Peyer's patch (tissue), 4 donors: ENCODE measurements at regions not wholly inside any gene's neighbourhood (a gene's known extent, or its start where the extent isn't known, plus 50 kb on each side); places are given as distances from the start of the nearest gene placed in this dataset.

Experiments
- POLR2A ChIP-seq, 2 donors: fragments of 450-650 bp; IDR thresholded peaks; one replicate each; pipeline ENCODE4 v1.5.1; 2017; ENCODE audit warnings: antibody characterized with exemption in 2 of 2, mild to moderate bottlenecking in 2 of 2, moderate library complexity in 2 of 2
- TF ChIP-seq, protein P1 (sequence below), 6 experiments: fragments of 450-650 bp in 4 of 6; fragments of 200-600 bp in 2 of 6; sonication (generic) in 1 of 6; IDR thresholded peaks; one replicate each; pipeline ENCODE4 v1.5.1; 2017 to 2019; ENCODE audit warnings: antibody characterized with exemption in 6 of 6, mild to moderate bottlenecking in 3 of 6, moderate library complexity in 1 of 6

DNA sequence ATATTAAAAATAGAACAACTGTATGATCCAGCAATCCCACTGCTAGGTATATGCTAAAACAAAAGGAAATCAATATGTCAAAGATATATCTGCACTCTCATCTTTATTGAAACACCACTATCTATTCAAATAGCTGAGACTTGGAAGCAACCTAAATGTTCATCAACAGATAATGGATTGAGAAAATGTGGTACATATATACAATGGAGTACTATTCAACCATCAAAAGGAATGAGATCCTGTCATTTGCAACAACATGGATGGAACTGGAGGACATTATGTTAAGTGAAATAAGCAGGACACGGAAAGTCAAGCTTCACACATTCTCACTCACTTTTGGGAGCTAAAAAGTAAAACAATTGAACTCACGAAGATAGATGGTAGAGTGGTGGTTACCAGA, 610.1 kb upstream of the SEMA3D start:
- TF ChIP-seq, protein P1, sequence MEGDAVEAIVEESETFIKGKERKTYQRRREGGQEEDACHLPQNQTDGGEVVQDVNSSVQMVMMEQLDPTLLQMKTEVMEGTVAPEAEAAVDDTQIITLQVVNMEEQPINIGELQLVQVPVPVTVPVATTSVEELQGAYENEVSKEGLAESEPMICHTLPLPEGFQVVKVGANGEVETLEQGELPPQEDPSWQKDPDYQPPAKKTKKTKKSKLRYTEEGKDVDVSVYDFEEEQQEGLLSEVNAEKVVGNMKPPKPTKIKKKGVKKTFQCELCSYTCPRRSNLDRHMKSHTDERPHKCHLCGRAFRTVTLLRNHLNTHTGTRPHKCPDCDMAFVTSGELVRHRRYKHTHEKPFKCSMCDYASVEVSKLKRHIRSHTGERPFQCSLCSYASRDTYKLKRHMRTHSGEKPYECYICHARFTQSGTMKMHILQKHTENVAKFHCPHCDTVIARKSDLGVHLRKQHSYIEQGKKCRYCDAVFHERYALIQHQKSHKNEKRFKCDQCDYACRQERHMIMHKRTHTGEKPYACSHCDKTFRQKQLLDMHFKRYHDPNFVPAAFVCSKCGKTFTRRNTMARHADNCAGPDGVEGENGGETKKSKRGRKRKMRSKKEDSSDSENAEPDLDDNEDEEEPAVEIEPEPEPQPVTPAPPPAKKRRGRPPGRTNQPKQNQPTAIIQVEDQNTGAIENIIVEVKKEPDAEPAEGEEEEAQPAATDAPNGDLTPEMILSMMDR (IDR thresholded peaks at IDR 0.05): no peak
- TF ChIP-seq POLR2A (IDR thresholded peaks at IDR 0.05): no peak
